Activated CD4-positive, alpha-beta T cell treated with anti-CD3 and anti-CD28 coated beads for 4 hours (primary cell): ENCODE measurements at regions not wholly inside any gene's neighbourhood (a gene's known extent, or its start where the extent isn't known, plus 50 kb on each side); places are given as distances from the start of the nearest gene placed in this dataset.

Source experiments
- DNase-seq, 2 donors: peaks; one replicate each; pipeline ENCODE4 v3.0.0-alpha.2; 2020

DNA sequence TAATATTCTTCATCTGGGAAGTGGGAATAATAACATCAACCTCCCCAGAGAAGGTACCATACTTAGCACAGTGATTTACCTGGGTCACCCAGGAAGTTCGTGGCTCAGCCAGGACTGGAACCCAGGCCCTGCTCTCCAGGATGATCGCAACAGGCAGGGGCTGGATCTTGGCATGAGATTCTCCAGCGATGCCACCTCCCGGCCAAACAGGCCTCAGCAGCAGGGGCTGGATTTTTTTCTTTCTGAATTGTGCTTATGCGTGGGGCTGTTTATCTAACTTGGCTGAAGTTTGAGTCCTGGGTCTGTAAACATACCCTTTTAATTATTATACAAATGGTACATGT, 129.5 kb upstream of the PTPN1 start:
- no peak for DNase-seq

DNA sequence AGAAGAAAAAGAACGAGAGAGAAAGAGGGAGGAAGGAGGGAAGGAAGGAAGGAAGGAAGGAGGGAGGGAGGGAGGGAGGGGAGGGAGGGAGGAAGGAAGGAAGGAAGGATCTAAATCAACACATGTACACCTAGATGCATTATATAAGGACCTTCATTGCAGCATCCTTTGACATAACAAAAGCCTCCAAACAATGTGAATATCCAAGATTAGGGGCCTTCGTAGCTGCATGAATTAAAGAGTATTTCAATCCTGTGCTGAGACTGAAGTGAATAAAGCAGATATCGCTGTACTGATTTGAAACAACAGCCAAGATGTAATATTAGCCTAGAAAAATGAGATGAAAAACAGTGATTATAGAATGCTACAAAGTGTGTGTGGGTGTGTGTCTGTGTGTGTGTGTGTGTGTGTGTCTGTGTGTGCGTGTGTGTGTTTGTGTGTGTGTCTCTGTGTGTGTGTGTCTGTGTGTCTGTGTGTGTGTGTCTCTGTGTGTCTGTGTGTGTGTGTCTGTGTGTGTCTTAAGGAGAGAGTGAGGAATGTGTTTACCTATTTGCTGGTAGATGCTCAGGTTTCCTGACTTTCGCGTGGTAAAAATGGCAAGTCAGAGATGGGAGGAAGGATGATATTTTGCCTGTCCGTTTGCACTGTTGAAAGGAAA, 129.0 kb upstream of the PTPN1 start:
- DNase-seq: no peak

DNA sequence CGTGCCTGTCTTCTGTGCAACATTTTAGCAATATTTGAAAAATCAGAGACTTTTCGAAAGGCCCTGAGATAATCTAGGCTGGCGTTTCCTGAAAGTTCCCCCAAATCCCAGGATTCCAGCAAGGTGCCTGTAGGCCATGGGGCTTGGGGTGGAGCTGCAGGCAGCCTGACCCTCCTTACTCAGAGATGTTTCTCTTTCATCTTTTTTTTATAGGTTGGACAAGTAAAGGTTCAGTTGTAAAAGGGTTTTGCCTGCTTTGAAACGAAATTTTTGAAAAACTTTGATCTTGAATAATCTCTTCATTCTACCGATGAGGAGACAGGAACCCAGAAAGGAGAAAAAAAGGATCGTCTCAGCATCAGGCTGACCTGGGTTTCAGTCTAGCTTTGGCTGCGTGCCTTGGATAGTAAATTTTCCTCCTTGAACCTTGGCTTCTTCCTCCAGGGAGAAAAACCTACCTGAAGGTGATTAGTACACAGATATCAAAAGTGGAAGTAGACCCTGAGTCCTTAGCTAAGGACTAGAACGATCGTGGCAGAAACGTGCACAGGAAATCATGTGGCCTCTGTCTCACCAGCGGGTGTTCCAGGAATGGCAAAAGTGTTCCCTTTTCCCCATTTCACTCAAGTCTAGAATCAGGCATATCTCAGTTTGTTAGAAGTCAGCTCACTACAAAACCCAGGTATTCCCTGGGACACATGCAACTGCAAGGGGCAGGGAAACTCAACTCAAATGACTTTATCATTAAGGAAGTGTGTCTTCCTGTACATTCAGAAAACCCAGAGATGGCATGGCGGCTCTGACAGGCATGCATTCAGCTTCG, 128.2 kb upstream of the PTPN1 start:
- DNase-seq: peak; percentile 5 to 10

DNA sequence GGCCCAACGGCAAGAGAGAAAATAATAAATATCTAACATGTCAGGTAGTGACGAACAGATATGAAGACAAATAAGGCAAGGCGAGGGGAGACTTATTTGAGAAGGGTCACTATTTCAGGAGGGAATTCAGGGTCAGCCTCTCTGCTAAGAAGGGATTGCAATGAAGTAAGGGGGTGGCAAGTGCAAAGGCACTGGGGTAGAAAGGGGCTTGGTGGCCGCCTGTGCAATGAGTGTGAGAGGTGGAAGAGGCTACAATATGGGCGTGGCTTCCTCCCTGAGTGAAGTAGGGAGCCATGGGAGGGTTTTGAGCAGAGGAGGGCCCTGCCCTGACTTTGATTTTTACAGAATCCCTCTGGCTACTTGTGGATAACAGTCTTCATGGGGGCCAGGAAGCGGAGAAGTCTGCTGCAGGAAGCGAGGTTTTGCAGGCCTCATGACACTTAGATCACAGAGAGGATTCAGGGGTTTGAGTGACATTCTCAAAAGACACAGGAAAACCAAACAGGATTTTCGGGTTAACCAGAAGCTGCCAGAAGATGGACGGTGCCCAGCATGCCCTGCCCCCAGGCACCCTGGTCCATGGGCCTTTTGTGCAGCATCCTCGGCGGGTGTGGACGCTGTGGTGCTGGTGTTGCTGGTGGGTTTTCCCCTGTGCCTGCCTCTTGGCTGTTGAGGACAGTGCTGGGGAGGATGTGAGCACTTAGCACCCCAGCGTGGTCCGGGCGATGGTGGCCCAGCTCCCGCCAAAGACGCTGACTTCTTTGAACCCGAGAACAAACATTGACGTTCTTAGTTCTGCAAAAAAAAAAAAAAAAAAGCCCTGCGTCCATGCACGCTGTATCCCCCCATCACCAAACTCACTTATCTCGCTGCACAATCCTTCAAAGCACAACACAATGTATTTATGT, 124.2 kb upstream of the PTPN1 start:
- peak in 1 of 2 donors; percentile 31 for DNase-seq

DNA sequence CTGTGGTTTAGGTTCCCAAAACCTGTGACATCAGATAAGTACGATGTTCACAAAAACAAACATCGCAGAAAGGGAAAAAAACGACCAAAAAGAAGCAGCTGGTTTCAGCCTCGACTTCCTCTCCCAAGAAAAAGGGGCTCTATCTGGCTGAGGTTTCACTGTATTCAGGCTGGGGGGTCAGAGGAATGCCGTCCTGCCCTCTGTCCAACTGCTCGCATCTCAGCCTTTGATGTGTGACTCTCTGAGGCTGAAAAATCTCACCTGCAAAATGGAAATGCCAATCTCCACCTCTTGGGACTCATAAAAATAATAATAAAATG, 123.6 kb upstream of the PTPN1 start:
- no peak for DNase-seq

DNA sequence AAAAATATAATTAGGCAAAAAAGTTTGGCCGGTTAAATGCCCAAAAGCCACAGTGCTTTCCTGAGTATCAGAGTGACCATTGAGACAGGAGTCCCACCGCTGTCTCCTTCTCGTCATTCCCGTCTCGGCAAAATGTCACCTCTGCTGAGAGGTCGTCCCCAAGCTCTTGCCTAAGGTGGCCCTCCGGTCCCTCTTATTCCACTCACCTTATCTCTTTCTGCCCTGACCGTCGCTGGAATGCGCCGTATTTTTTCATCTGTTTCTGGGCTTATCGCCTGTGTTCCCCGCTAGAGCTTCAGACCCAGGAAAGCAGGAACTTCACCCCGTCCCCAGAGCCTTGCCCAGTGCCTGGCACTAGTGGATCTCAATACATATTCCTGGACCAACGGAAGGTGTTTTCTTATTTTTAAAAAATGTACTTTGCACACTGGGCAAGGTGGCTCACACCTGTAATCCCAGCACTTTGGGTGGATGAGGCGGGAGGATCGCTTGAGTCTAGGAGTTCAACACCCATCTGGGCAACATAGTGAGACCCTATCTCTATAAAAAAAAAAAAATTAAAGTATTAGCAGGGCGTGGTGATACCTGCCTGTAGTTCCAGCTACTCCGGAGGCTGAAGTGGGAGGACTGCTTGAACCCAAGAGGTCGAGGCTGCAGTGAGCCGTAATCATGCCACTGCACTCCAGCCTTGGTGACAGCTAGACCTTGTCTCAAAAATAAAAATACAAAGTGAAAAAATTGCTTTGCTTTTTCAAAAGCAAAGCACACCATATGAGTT, 122.8 kb upstream of the PTPN1 start:
- DNase-seq: no peak

DNA sequence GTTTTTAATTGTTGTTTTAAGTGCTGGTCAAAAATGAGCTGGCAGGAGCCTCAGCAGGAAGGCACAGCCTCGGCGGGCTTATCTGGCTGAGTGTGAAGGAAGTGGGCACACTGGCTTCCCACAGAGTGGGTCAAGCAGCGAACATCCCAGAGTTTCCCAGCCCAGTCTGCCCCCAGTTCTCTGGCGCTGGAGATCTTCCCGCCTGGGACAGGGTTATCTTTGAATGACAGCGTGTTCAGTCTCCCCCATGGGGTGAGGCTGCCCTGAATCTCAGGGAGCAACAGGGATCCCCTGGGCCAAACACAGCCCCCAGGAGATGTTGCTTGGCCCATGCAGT, 122.2 kb upstream of the PTPN1 start:
- DNase-seq: no peak

DNA sequence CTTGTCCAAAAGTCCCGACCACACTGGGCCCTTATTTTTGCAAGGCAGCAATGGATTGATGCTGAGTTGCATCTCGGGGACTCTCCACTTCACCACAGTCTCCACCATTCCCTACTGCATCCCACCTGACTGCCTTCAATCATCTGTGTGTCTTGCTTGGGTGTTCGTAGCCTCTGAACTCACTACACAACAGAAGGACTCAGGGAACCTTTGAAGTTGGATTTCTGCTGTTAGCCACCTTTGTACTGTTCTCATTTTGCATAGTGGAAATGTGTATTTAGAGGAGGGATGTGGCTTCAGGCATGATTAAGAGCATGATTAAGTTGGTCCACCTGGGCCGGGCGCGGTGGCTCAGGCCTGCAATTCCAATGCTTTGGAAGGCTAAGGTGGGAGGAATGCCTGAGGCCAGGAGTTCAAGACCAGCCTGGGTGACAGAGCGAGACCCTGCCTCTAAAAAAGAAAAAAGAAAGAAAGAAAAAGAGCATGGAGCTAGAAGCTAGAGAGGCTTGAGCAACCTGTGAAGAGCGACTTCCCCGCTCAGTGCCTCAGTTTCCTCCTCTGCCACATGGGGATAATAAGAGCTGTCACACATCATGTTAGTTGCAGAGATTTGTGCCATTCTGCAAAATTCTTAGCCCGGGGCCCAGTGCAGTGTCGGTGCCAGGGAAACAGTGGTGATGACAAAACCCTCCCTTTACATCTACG, 121.3 kb upstream of the PTPN1 start:
- no peak for DNase-seq

DNA sequence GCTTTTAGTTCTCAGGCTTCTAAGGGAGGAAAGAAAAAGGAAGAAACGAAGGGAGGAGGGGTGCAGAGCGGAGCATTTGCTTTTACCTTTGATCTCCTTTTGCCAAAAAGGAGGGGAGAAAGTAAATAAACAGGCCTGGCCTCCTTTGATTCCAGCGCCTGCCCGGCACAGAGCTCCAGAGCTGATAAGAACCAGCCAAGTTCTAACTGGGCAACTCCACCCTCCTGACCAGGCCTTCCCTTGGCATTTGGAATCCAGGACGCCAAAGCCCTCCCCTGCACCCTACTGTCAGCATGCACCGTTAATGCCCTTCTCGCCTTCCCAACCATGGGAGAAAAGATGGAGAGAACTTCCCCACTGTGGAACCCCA, 120.8 kb upstream of the PTPN1 start:
- DNase-seq: no peak

DNA sequence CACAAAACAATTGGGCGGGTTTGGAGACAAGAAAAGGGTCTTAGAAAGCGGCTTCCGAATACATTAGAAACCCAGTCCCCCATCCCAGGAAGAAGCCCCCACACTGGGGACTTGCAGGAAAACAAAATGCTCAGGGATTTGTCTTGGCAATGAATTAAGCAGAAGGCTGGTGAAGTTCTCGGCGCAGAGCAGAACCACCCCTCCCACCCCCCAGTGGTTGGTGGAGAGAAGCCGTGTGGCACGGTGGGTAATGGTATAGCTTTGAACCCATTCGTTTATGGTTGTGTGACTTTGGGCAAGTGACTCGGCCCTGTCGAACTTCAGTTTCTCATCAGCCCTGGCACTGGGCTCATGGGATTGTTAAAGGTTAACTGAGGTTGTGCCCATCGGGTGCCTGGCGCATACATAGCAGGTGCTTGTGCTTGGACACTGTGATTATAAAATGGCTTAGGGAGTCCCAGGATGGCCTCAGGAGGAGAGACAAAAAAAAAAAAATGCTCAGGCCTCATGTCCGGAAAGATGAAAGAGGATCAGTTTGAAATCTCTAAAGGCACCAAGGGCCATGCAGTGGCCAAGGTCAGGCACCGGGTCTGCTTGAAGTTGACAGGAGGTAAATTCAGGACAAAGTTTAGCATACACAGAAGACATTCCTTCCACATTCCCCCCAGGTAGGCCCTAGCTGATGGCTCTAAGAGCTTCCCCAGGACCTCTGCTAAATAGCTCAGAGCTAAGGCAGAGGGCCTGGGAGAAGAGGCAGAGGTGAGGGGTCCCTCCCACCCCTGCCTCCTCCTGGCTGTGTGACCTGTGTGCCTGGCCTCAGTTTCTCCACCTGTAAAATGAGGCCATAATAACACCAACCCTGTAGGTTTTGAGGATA, 120.1 kb upstream of the PTPN1 start:
- DNase-seq: no peak

DNA sequence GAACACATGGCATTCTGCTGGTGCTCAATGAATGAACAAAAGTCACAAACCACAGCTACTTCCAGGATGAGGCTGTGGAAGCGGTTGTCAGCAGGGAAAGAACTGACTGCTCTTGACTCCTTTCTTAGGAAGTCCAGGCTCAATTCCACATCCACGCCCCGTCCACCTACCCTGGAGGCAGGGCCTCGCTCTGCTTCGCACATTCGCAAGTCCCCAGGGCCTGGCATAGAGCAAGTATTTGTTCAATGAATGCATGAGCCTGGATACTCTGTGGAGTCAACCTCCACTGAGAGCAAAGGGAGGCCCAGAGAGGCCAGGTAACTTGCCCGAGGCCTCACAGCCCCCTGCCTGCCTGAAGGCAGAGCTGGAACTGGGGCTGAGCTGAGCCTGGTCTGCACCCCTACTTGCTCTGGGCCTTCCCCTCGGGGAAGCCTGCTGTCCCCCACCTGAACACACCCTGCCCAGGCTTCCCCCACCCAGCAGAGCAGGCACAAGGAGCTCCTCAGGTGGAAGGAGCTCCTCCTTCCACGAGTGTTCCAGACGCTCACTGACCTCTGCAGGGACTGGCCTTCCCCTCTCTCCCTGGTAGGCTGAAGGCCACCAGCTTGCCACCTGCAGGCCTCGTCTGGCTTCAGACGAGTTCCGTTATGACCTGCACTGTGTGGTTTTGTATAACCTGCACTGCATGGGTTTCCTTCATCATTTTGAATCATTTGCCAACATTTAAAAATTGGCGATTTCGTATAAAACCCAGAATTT, 119.3 kb upstream of the PTPN1 start:
- no peak for DNase-seq

DNA sequence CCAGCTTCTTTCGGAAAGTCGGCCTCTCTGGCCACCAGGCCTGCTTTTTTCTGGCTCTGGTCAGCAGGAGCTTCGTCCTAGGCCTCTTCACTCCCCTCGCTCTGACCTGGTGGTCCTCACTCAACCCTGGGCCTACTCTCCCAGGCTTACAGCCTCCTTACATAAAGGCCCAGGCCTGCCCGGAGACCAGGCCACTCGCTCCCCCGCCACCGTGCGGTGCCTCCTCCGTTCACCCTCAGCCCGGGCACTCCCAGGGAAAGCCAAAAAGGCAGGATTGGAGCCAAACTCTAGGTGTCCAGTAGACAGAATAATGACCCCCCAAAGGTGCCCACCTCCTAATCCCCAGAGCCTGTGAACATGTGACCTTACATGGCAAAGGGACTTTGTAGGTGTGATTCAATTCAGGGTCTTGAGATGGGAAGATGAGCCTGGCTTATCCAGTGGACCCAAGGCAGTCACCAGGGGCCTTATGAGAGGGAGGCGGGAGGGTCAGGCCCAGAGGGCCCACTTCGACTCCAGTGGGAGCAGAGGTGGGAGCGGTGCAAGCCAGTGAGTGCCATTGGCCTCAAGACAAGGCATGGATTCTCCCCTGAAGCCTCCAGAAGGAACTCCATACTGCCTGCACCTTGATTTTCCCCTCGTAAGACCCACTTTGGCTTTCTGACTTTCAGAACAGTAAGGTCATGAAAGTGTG, 118.6 kb upstream of the PTPN1 start:
- no peak for DNase-seq

DNA sequence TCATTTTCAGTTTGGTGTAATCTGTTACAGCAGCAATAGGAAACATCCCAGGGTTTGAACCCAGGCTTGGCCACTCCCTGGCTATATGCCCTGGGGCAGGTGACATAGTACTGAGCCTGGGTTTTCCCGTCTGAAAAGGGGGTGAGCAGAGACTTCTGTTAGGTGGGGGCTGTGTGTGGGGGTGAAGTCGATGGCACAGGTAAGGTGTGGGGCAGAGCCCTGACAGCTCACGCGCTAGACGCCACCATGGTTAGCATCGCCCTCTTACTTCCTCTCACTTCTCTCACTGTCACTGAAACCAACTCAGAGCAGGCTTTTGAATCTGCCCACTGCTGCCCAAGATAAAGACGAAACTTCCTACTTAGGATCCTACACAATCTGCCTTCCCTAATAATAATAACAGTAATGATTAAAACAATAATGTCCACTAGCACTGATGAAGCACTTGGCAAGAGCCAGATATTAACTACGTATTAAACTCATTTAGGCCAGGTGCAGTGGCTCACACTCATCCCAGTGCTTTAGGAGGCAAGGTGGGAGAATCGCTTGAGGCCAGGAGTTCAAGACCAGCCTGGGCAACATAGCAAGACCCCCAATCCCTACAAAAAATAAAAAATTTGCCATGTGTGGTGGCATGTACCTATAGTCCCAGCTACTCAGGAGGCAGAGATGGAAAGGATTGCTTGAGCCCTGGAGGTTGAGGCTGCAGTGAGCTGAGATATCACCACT, 117.9 kb upstream of the PTPN1 start:
- no peak for DNase-seq

DNA sequence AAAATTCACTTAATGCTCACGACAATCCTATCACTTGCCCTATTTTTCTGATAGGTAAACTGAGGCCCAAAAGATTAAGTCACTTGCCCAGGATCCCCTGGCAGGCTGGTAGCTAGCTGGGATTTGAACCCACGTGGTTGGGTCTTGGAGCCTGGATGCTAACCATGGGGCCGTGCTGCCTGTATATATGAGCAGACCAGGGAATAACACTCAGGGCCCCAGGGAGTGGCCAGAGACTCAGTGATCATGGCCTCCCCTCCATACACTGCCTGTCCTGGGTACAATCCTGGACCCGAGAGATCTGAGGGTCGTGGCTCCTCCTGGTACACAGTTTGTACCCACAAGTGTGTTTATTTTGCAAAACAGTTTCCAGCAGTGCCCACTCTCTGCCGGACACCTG, 116.9 kb upstream of the PTPN1 start:
- no peak for DNase-seq

DNA sequence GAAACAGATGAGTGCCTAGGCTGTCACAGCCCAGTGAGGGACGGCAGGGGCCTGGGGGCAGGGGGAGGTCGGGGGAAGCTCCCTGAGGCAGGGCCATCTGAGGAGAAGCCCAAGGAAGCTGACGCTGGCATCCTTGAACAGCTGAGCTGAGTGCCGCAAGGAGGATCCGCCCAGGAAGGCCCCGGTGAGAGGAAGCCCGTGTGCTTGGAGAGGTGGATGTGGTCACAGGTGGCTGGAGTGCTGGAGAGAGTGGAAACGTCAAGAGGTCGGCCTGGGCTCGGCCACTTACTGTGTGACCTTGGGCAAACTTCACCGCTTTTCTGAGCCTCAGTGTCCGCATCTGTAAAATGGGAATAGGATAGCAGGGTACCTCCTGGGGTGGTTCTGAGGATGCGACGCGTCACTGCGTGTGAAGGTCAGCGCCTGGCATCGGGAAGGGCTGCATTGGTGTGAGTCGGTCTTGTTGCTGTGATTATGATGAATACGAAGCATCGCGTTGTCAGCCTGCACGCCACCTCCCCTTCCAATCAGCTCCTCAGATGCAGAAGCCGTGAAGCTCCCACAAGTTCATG, 116.1 kb upstream of the PTPN1 start:
- DNase-seq: no peak

DNA sequence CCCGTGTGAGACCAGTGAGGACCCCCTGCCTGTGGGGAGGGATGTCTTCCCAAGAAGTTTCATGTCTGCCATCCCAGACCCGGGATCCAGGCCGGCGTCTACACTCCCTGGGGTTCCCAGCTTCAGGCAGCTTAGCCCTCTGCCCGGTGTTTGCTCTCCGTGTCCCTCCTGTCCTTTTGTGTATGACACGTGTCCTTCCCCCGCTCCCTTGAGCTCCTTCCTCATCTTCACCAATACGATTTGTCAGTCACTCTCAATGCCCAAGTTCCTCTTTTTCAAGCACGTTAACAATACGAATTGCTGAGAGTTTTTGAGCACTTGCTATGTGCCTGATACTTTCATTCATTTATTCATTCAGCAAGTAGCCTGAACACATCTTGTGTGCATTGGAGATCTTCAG, 115.6 kb upstream of the PTPN1 start:
- DNase-seq: no peak

DNA sequence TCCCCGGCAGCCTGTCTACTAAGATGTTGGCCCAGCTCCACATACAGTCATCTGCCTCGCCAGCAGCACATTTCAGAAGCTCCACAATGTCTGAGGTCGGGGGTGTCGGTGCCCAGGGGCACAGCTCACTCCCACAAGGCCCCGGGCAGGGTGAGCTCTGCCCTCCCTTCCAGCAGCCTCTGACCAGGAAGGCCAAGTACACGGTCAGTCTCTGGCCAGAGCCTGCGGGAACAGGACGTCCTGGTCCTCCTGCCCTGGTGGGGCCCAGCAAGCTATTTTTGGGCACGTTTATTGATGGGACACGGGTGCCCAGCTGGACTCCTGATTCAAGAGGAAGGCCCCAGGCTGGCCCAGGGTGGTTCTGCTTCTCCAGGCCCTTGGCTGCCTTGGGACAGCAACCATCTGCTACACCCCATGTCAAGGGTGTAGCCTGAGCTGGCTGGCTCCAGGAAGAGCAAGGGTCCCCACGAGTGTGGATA, 114.9 kb upstream of the PTPN1 start:
- DNase-seq: no peak

DNA sequence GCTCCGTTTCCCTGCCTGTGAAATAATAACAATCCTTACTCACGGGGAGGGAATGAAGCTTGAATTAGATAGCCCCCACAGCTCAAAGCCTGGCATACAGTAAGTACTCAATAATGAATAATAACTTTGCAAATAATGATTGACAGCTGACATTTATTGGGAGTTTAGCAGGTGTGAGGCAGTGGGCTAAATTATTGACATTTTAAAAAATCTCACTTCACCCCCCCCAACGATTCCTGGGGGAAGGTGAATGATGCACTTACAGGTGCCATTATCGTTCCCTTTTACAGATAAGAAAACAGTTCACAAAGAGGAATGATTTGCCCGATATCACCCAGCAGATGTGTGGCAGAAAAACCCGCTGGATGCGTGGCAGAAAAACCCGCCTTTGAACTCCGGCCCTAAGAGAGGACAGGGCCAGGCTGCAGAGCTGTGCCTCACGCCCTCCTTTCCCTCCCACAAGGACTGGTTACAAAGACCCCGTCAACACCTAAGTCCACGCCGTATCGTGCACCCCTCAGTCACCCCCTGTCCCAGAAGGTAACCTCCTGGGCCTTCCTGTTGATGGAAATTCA, 114.2 kb upstream of the PTPN1 start:
- no peak for DNase-seq

DNA sequence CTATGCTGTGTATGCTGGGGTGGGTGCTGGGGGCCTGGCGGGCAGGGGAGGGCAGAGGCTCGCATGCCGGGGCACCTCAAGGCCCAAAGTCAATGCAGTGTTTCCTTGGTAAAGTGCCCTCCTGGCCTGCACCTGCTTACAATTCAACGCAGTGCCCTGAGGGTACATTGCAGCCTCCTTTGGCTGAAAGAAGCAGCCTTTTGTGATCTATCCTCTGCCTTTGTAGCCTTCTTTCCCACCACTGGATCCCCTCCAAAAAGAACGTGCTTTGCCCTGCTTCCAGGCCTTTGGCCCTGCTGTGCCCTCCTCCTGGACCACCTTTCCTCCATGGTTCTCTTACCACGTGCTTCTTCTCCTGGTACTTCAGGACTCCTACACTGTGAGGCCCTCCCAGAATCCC, 113.6 kb upstream of the PTPN1 start:
- DNase-seq: no peak
